Cardiac fibroblast (primary cell): ENCODE measurements at regions not wholly inside any gene's neighbourhood (a gene's known extent, or its start where the extent isn't known, plus 50 kb on each side); places are given as distances from the start of the nearest gene placed in this dataset.

Experiments used
- DNase-seq, 2 donors: peaks; one replicate each; pipeline versions ENCODE4 v3.0.0 to v3.0.0-alpha.2; 2010; ENCODE audit warnings: low read depth in 2 of 2
- H3K4me3 ChIP-seq, 2 donors: replicated peaks in 1 of 2; 1 replicate in 1 of 2; 2 replicates in 1 of 2; pipeline ENCODE4 v1.5.1; 2011; ENCODE audit warnings: low read depth in 2 of 2, low read length in 2 of 2, mild to moderate bottlenecking in 2 of 2, moderate library complexity in 1 of 2
- TF ChIP-seq, protein P1 (sequence below): IDR thresholded peaks from one replicate; pipeline ENCODE4 v1.5.1; 2011; ENCODE audit warnings: low read depth, mild to moderate bottlenecking, low read length, inconsistent platforms

DNA sequence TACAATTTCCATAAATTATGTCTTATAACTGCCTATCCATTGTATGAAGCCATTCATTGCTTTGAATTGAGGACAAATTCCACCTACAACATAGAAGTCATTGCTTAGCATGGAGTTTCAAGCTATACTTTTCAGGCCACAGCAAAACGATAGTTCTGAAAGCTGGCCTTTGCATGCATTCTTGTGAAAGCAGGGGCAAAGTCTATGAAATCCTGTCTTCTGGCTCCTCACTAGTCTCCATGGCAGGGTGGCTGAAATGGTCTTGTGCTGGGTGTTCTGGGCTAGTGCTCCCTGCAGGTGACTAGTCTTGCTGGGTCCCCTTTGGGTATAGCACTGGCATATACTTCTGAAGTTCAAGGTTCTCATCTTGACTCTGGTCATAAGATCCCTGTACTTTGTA is 353.9 kb upstream of the ZNF608 start:
- DNase-seq: no peak
- no peak overlapping the region for H3K4me3 ChIP-seq
- TF ChIP-seq, protein P1, sequence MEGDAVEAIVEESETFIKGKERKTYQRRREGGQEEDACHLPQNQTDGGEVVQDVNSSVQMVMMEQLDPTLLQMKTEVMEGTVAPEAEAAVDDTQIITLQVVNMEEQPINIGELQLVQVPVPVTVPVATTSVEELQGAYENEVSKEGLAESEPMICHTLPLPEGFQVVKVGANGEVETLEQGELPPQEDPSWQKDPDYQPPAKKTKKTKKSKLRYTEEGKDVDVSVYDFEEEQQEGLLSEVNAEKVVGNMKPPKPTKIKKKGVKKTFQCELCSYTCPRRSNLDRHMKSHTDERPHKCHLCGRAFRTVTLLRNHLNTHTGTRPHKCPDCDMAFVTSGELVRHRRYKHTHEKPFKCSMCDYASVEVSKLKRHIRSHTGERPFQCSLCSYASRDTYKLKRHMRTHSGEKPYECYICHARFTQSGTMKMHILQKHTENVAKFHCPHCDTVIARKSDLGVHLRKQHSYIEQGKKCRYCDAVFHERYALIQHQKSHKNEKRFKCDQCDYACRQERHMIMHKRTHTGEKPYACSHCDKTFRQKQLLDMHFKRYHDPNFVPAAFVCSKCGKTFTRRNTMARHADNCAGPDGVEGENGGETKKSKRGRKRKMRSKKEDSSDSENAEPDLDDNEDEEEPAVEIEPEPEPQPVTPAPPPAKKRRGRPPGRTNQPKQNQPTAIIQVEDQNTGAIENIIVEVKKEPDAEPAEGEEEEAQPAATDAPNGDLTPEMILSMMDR: no peak

- H3K4me3 ChIP-seq: no peak overlapping the region
- no peak for DNase-seq
- TF ChIP-seq, protein P1: no peak
These were observed 354.5 kb upstream of the ZNF608 start for GRCh38 chr5:125100951-125101350.

GRCh38 chr5:125103459-125103858 is 357.0 kb upstream of the ZNF608 start:
- H3K4me3 ChIP-seq: no peak overlapping the region
- TF ChIP-seq, protein P1: no peak
- DNase-seq: no peak

- TF ChIP-seq, protein P1: no peak
- DNase-seq: no peak
- no peak overlapping the region for H3K4me3 ChIP-seq
These were observed 359.8 kb upstream of the ZNF608 start for GRCh38 chr5:125106271-125106670.

GRCh38 chr5:125106881-125107280 is 360.4 kb upstream of the ZNF608 start:
- H3K4me3 ChIP-seq: no peak overlapping the region
- TF ChIP-seq, protein P1: no peak
- DNase-seq: no peak

GRCh38 chr5:125109293-125109692 is 362.9 kb upstream of the ZNF608 start:
- TF ChIP-seq, protein P1: no peak
- no peak for DNase-seq
- no peak overlapping the region for H3K4me3 ChIP-seq

GRCh38 chr5:125109816-125110215 is 363.4 kb upstream of the ZNF608 start:
- no peak for DNase-seq
- TF ChIP-seq, protein P1: no peak

More at GRCh38 chr5:125109816-125110215, 363.4 kb upstream of the ZNF608 start:
- no peak overlapping the region for H3K4me3 ChIP-seq
